OCI-LY7 (cell line): ENCODE measurements at regions not wholly inside any gene's neighbourhood (a gene's known extent, or its start where the extent isn't known, plus 50 kb on each side); places are given as distances from the start of the nearest gene placed in this dataset.

Experiments used
- BruUV-seq: library from RNA; stranded (reverse); fragments of 400-500 nt; replicated peaks from 2 replicates; lab custom pipeline; 2021; lab: Mats Ljungman, UMichigan
- CTCF ChIA-PET: fragments of 300-600 bp; sonication (Branson Sonifier 250); formaldehyde crosslinking; loops from one replicate; lab custom pipeline; 2022; ENCODE audit warnings: antibody characterized with exemption; ENCODE audit not compliant: unreplicated experiment; lab: Charles Lee
- POLR2A ChIA-PET: fragments of 300-600 bp; sonication (Branson Sonifier 250); formaldehyde crosslinking; loops from one replicate; lab custom pipeline; 2022; ENCODE audit warnings: antibody characterized with exemption; lab: Charles Lee
- DNase-seq: peaks from one replicate; pipeline ENCODE4 v3.0.0-alpha.2; 2015; ENCODE audit warnings: low spot score
- H2AFZ ChIP-seq: fragments of 200-600 bp; sonication (generic), shearing (Covaris generic); 2 replicates; pipeline ENCODE4 v1.6.1; 2014; ENCODE audit warnings: mild to moderate bottlenecking, antibody characterized with exemption, low read length, moderate library complexity
- H3K27ac ChIP-seq: fragments of 200-600 bp; sonication (generic); 2 replicates; pipeline ENCODE4 v1.5.1; 2014; ENCODE audit warnings: mixed run types, low read depth, mild to moderate bottlenecking, moderate library complexity, low read length, inconsistent platforms; ENCODE audit not compliant: poor library complexity, severe bottlenecking
- H3K36me3 ChIP-seq: fragments of 200-600 bp; sonication (generic); 2 replicates; pipeline ENCODE4 v1.6.1; 2014; ENCODE audit warnings: mild to moderate bottlenecking, antibody characterized with exemption, low read length, moderate library complexity, mixed read lengths; ENCODE audit not compliant: insufficient read depth
- H3K4me1 ChIP-seq: fragments of 200-600 bp; sonication (generic); 2 replicates; pipeline ENCODE4 v1.5.1; 2014; ENCODE audit warnings: mild to moderate bottlenecking, low read length; ENCODE audit not compliant: insufficient read depth, poor library complexity, severe bottlenecking
- H3K4me2 ChIP-seq: fragments of 200-600 bp; sonication (generic); 2 replicates; pipeline ENCODE4 v1.6.1; 2014; ENCODE audit warnings: mild to moderate bottlenecking, low read length
- H3K4me3 ChIP-seq: fragments of 200-600 bp; sonication (generic); 2 replicates; pipeline ENCODE4 v1.5.1; 2014; ENCODE audit warnings: mild to moderate bottlenecking, low read depth, low read length; ENCODE audit not compliant: poor library complexity, severe bottlenecking
- H3K79me2 ChIP-seq: fragments of 200-600 bp; sonication (generic); 2 replicates; pipeline ENCODE4 v1.6.1; 2016; ENCODE audit warnings: low read depth, mild to moderate bottlenecking, low read length, moderate library complexity, mixed read lengths; ENCODE audit not compliant: insufficient read depth
- H3K9me2 ChIP-seq: fragments of 200-600 bp; sonication (generic); 2 replicates; pipeline ENCODE4 v1.6.1; 2016; ENCODE audit warnings: mild to moderate bottlenecking, low read length, mixed read lengths; ENCODE audit not compliant: insufficient read depth
- H3K9me3 ChIP-seq: fragments of 200-600 bp; sonication (generic); 2 replicates; pipeline ENCODE4 v1.6.1; 2014; ENCODE audit warnings: mild to moderate bottlenecking, mixed run types, low read length, mixed read lengths
- H4K20me1 ChIP-seq: fragments of 200-600 bp; sonication (generic); 2 replicates; pipeline ENCODE4 v1.6.1; 2014; ENCODE audit warnings: mild to moderate bottlenecking, antibody characterized with exemption, low read length, moderate library complexity, mixed read lengths; ENCODE audit not compliant: insufficient read depth
- CTCF ChIP-seq: fragments of 200-600 bp; sonication (generic); conservative IDR thresholded peaks from 2 replicates; pipeline ENCODE4 v1.5.1; 2014; ENCODE audit warnings: mild to moderate bottlenecking, antibody characterized with exemption, low read length, moderate library complexity, mixed read lengths
- EZH2phosphoT487 ChIP-seq: fragments of 200-600 bp; sonication (generic); IDR thresholded peaks from 2 replicates; pipeline ENCODE4 v1.6.1; 2018; ENCODE audit warnings: low read depth, borderline replicate concordance, mild to moderate bottlenecking, mixed run types, antibody characterized with exemption, low read length, moderate library complexity, mixed read lengths
- intact Hi-C: fragments of 100-400 bp; cut with micrococcal nuclease; formaldehyde crosslinking; loops from one replicate; pipeline ENCODE4 v1.10.0; 2022; ENCODE audit not compliant: unreplicated experiment

GRCh38 chr1:199411506-199411905, 616.0 kb upstream of the NR5A2 start:
- no TSS peak for BruUV-seq
- CTCF ChIA-PET: no interaction called here
- intact Hi-C loops: no loop called here

GRCh38 chr1:199422206-199422605, 605.3 kb upstream of the NR5A2 start:
- BruUV-seq: no TSS peak
- H3K4me1 ChIP-seq: no peaks in the 10 kb centered on the region
- CTCF ChIA-PET: no interaction called here

More at GRCh38 chr1:199411506-199411905, 616.0 kb upstream of the NR5A2 start:
- DNase-seq: no peak
- Histone ChIP-seq H2AFZ (no peak overlapping the region), H4K20me1 (no peaks in the 10 kb centered on the region), H3K79me2 (no peaks in the 10 kb centered on the region), H3K9me2 (no peaks in the 10 kb centered on the region), H3K9me3 (no peaks in the 10 kb centered on the region), H3K4me2 (no peak overlapping the region), H3K4me3 (no peak overlapping the region), H3K36me3 (no peaks in the 10 kb centered on the region), H3K4me1 (no peaks in the 10 kb centered on the region), H3K27ac (no peak overlapping the region)
- TF ChIP-seq EZH2phosphoT487: no peak
- no peak for TF ChIP-seq CTCF
- POLR2A ChIA-PET: interaction anchor here (0.6 kb wide), 1 partner anchor 50 kb away, joined by 5 read pairs; no protein-coding TSS in a partner anchor

More at GRCh38 chr1:199422206-199422605, 605.3 kb upstream of the NR5A2 start:
- Histone ChIP-seq H3K9me3 (no peaks in the 10 kb centered on the region), H3K36me3 (no peaks in the 10 kb centered on the region), H3K4me2 (no peak overlapping the region), H3K4me3 (no peak overlapping the region), H3K79me2 (no peaks in the 10 kb centered on the region), H4K20me1 (no peaks in the 10 kb centered on the region), H3K27ac (no peak overlapping the region), H2AFZ (no peak overlapping the region), H3K9me2 (no peaks in the 10 kb centered on the region)
- no peak for DNase-seq
- POLR2A ChIA-PET: no interaction called here
- no peak for TF ChIP-seq CTCF
- TF ChIP-seq EZH2phosphoT487: no peak
- intact Hi-C loops: no loop called here
